Loucy (cell line): ENCODE measurements at regions not wholly inside any gene's neighbourhood (a gene's known extent, or its start where the extent isn't known, plus 50 kb on each side); places are given as distances from the start of the nearest gene placed in this dataset.
A peak's percentile ranks its signal among the peaks of the same experiment; 100 is the strongest.

Source experiments
- H2AFZ ChIP-seq: fragments of 200-600 bp; sonication (generic); 2 replicates; pipeline ENCODE4 v1.6.0; 2016; ENCODE audit warnings: antibody characterized with exemption, mild to moderate bottlenecking, low read length, moderate library complexity
- H3F3A ChIP-seq: fragments of 200-600 bp; 2 replicates; pipeline ENCODE4 v1.6.0; 2016; ENCODE audit warnings: antibody characterized with exemption, low read depth, mild to moderate bottlenecking
- H3K27me3 ChIP-seq: fragments of 200-600 bp; sonication (generic); 2 replicates; pipeline ENCODE4 v1.6.1; 2014; ENCODE audit warnings: low read length, mild to moderate bottlenecking; ENCODE audit not compliant: insufficient read depth, poor library complexity, severe bottlenecking
- H3K36me3 ChIP-seq: fragments of 200-600 bp; sonication (generic); 2 replicates; pipeline ENCODE4 v1.6.1; 2016; ENCODE audit warnings: low read length; ENCODE audit not compliant: insufficient read depth
- H3K4me1 ChIP-seq: fragments of 200-600 bp; sonication (generic); 2 replicates; pipeline ENCODE4 v1.5.1; 2014; ENCODE audit warnings: low read length, mild to moderate bottlenecking; ENCODE audit not compliant: insufficient read depth, poor library complexity, severe bottlenecking
- H3K4me2 ChIP-seq: fragments of 200-600 bp; sonication (generic); 2 replicates; pipeline ENCODE4 v1.6.0; 2014; ENCODE audit warnings: antibody characterized with exemption, low read length, low read depth, mild to moderate bottlenecking; ENCODE audit not compliant: poor library complexity, severe bottlenecking
- H3K4me3 ChIP-seq: fragments of 200-600 bp; sonication (generic); 2 replicates; pipeline ENCODE4 v1.5.1; 2014; ENCODE audit warnings: low read length, mild to moderate bottlenecking, mixed read lengths; ENCODE audit not compliant: poor library complexity, severe bottlenecking
- H3K79me2 ChIP-seq: fragments of 200-600 bp; sonication (generic); 2 replicates; pipeline ENCODE4 v1.6.1; 2014; ENCODE audit warnings: low read length; ENCODE audit not compliant: insufficient read depth
- H3K9ac ChIP-seq: fragments of 200-600 bp; sonication (generic); 2 replicates; pipeline ENCODE4 v1.6.0; 2014; ENCODE audit warnings: mild to moderate bottlenecking, low read depth, low read length, moderate library complexity; ENCODE audit not compliant: poor library complexity, severe bottlenecking
- H3K9me2 ChIP-seq: fragments of 200-600 bp; sonication (generic); replicated peaks from 2 replicates; pipeline ENCODE4 v1.6.1; 2016; ENCODE audit warnings: low read depth, low read length, mixed read lengths
- H3K9me3 ChIP-seq: fragments of 200-600 bp; sonication (generic); 2 replicates; pipeline ENCODE4 v1.6.1; 2014; ENCODE audit warnings: mild to moderate bottlenecking, antibody characterized with exemption, low read length, low read depth; ENCODE audit not compliant: insufficient read depth
- H4K20me1 ChIP-seq: fragments of 200-600 bp; sonication (generic); 2 replicates; pipeline ENCODE4 v1.6.0; 2014; ENCODE audit warnings: antibody characterized with exemption, low read length, mild to moderate bottlenecking; ENCODE audit not compliant: insufficient read depth, poor library complexity, severe bottlenecking
- CTCF ChIP-seq: fragments of 200-600 bp; sonication (generic); conservative IDR thresholded peaks from 2 replicates; pipeline ENCODE4 v1.5.1; 2014; ENCODE audit warnings: mild to moderate bottlenecking, antibody characterized with exemption, low read length
- EZH2phosphoT487 ChIP-seq: fragments of 200-600 bp; IDR thresholded peaks from 2 replicates; pipeline ENCODE4 v1.6.1; 2018; ENCODE audit warnings: antibody characterized with exemption, mild to moderate bottlenecking, moderate library complexity, borderline replicate concordance

- H3K27me3 ChIP-seq: no peaks in the 10 kb centered on the region
- H4K20me1 ChIP-seq: no peaks in the 10 kb centered on the region
- no peak overlapping the region for H3K4me2 ChIP-seq
- H3K9me2 ChIP-seq: no peaks in the 10 kb centered on the region
- no peak overlapping the region for H3K9ac ChIP-seq
- H3K4me1 ChIP-seq: no peaks in the 10 kb centered on the region
- H3K36me3 ChIP-seq: no peaks in the 10 kb centered on the region
- H2AFZ ChIP-seq: no peak overlapping the region
- no peaks in the 10 kb centered on the region for H3F3A ChIP-seq
- TF ChIP-seq CTCF (no peak), EZH2phosphoT487 (no peak)
- H3K79me2 ChIP-seq: no peaks in the 10 kb centered on the region
- H3K4me3 ChIP-seq: no peak overlapping the region
- H3K9me3 ChIP-seq: no peaks in the 10 kb centered on the region
Measured at GRCh38 chr6:96723362-96723761, 113.9 kb downstream of the GPR63 start.

- Histone ChIP-seq H3K4me3 (no peak overlapping the region), H3K4me2 (no peak overlapping the region), H2AFZ (no peak overlapping the region), H3K79me2 (no peaks in the 10 kb centered on the region), H3K9me2 (no peaks in the 10 kb centered on the region), H3K27me3 (no peaks in the 10 kb centered on the region), H3F3A (no peaks in the 10 kb centered on the region), H3K36me3 (no peaks in the 10 kb centered on the region), H4K20me1 (no peaks in the 10 kb centered on the region), H3K9ac (no peak overlapping the region), H3K9me3 (no peaks in the 10 kb centered on the region), H3K4me1 (no peaks in the 10 kb centered on the region)
- TF ChIP-seq CTCF (no peak), EZH2phosphoT487 (no peak)
Measured at GRCh38 chr6:96721227-96721626, 116.0 kb downstream of the GPR63 start.

- Histone ChIP-seq H4K20me1 (no peaks in the 10 kb centered on the region), H2AFZ (no peak overlapping the region), H3K4me2 (no peak overlapping the region), H3F3A (no peaks in the 10 kb centered on the region), H3K4me1 (no peaks in the 10 kb centered on the region), H3K79me2 (no peaks in the 10 kb centered on the region), H3K27me3 (no peaks in the 10 kb centered on the region), H3K4me3 (no peak overlapping the region), H3K9me3 (no peaks in the 10 kb centered on the region), H3K9me2 (no peaks in the 10 kb centered on the region), H3K9ac (no peak overlapping the region), H3K36me3 (no peaks in the 10 kb centered on the region)
- TF ChIP-seq CTCF: peak; percentile 46
- no peak for TF ChIP-seq EZH2phosphoT487
Measured at GRCh38 chr6:96716221-96716620, 121.1 kb downstream of the GPR63 start.
